ENCODE measurements at regions not wholly inside any gene's neighbourhood (a gene's known extent, or its start where the extent isn't known, plus 50 kb on each side); places are given as distances from the start of the nearest gene placed in this dataset.

DNA sequence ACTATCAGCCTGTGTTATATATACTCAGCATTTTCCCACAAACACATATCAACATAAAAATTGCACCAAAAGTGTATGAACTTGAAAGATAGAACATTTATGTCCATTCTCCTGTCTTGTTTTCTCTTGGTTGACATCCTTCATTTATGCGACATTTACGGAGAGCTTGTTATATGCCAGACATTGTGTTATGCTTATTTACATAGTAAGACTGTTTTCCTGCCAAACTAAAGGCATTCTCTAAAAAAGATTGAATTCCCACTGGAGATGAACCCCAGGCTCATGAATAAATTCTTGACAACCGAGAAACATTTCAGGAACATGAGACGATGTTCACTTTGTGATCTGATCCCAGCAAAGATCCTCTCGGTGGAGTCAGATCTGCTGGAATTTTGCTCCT lies 131.0 kb downstream of the RAP2A start:
- no peak for DNase-seq

DNA sequence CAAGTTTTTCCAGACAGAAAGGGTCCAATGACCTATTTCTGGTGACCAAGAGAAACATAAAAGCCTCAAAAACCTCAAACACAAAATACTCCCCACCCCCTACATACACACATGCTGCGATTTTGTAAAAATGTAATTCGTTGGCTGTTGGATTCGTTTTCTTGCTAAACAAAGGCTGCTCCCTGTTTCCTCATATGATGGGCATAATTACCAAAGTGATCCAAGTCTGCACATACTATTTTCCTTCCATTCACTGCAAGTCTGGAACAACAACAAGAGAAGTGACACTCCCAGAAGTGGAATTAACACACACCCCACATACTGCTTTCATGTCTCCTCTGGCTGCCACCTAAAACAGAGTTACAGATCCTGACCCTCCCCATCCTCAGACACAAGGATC lies 131.9 kb downstream of the RAP2A start:
- DNase-seq, result no peak

DNA sequence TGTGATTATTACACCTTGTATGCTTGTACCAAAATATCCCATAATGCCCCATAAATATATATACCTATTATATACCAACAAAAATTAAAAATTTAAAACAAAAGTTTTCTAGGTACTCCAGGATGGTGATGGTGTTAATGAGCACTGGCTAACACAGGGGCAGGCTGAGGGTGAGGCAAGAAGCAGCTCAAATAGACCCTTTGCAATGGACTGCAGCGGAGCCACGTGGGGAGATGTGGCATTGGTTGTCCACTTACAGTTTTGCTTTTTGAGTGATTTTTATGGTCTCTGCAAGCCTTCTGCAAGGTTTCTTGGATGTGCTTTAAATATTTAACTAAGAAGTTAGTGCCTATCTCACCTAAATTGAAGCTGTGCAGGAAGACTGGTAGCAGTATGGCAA lies 132.9 kb downstream of the RAP2A start:
- no peak for DNase-seq

DNA sequence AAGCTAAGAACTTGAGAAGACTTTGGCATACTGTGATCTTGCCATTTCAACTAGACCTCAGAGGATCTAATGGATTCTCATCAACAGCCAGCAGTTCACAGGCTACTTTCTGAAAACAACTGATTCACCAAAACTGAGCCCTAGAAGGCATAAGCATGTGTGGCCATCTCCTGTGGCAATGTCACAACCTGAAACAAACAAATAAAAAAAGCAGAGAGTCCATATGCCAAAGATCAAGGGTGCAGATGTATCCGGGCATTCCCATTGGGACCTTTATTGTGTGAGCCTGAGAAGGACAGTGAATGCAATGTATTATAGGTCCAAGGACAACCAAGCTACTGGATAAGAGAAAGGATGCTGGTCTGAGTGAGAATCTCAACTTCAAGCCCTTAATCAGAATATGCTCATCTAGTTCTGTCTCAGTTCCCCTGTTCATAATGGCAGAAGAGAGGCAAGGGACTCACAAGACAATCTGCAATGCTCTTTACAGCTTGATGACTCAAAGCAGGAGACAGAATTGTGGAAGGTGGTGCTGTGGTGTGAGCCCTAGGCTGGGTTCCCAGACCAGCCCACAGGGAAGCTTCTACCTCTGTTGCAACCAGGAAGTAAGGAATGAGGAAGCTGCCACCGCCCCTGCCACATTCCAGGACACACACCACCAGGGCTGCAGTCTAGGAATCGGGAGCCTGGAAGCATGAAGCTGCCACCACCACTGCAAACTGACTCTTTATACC lies 133.7 kb downstream of the RAP2A start:
- DNase-seq, result no peak

DNA sequence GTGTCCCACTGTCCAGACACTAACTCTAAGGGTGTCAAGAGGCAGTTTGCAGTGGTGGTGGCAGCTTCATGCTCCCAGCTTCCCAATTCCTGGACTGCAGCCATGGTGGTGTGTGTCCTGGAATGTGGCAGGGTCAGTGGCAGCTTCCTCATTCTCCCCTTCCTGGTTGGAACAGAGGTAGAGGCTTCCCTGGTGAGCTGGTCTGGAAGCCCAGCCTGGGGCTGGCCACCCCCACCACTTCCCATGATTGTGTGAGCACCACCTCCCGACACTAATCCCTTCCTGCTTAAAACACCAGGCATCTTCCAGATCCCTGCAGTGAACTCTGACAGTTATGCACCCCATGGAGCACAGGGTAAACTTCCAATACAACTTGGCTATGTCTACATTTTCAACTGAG lies 134.9 kb downstream of the RAP2A start:
- no peak for DNase-seq

DNA sequence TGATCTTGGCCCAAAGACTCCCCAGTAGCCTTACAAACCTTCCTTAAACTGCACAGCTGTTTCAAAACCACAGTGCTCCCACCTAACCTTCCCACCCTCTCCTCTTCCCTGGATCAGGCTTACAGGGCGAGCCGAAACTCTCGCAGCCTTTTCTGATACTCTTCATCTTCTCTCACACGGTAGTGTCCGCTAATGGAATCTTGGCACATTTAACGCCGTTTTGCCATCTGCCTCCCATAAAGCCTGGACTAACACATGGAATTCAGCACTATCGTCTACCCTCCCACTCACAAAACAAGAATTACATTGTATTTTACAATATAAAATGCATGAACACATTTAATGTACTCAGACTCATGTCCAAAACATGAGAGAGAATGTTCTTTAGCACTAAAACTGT lies 135.9 kb downstream of the RAP2A start:
- DNase-seq, result no peak

DNA sequence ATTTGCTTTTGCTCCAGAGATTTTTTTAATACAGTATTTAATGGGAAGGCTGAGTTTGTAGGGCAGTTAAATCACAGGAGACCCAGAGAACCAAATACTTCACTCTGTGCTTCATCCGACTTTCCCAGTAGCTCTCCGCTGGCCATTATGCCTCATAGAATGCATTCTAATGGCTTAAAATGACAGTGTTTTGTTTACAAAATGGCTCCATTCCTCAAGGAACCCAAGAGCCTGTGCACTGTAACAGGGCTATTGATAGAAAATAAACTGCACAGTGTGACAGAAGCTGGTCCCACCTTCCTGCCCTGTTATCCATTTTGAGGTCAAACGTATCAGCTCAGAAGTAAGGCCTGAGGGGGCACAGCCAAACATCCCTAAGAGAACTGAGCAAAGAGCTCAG lies 136.5 kb downstream of the RAP2A start:
- DNase-seq, result no peak

DNA sequence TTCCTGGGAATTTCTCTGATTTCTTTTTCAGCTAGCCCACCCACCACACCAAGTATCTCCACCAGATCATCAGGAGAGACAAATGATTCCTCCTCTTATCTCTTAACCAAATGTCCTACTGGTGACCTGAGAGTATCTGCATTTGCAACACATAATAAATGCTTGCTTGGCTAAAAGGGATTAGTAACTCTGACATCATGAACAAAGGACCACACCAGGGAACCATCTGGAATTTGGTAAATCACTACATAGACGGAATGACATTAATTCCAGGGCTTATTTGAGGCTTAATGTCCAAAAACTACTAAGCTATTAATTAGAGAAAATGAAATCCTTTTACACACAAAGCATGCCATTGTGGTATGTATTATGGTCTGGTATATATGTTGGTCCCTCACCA lies 139.0 kb downstream of the RAP2A start:
- no peak for DNase-seq

DNA sequence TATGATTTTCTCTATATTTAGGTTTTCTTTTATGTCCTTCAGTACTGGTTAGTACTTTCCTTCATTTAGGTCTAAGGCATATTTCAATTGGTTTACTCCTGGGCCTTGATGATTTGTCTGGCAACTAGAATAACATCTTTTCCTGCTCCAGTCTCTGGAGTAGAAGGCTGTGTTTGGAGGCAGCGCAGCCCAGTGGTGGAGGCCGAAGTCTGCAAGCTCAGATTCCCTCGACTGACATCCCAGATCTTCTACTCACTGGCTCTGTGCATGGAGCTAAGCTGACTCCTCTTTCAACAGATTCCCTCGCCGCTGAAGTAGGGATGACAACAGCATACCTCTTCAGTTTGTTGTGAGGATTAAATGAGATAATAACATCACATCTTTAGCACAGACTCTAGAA lies 141.0 kb downstream of the RAP2A start:
- DNase-seq, result no peak

DNA sequence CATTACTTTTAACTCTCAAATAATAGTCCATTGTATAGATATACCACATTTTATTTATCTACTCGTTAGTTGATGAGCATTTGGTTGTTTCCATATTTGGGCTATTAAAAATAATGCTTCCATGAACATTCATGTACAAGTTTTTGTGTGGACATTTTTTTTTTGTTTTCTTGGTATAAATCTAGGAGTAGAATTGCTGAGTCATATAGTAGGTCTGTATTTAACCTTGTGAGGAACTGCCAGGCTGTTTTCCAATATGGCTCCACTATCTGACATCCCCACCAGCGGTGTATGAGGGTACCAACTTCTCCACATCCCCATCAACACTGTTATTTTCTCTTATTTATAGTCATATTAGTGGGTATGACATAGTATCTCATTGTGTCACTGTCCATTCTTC lies 143.1 kb downstream of the RAP2A start:
- DNase-seq, result no peak

DNA sequence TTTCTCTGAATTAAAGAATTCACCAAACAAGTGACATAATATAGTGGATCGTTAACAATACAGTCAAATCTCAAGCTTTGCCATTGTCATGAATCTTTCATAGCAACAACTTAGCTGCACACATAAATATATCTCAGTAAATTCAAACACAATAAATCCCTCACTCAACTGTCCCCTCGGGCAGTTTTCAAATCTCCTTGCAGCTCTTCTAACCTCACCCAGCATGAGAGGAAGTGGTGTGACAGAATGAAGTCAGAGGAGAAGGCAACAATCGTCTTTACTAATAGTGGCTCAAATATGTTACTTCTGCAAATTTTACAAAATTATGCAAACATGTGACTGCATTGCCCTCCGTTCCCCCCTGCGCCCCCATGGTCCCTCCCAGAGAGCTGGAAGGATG lies 148.2 kb downstream of the RAP2A start:
- DNase-seq, result no peak

DNA sequence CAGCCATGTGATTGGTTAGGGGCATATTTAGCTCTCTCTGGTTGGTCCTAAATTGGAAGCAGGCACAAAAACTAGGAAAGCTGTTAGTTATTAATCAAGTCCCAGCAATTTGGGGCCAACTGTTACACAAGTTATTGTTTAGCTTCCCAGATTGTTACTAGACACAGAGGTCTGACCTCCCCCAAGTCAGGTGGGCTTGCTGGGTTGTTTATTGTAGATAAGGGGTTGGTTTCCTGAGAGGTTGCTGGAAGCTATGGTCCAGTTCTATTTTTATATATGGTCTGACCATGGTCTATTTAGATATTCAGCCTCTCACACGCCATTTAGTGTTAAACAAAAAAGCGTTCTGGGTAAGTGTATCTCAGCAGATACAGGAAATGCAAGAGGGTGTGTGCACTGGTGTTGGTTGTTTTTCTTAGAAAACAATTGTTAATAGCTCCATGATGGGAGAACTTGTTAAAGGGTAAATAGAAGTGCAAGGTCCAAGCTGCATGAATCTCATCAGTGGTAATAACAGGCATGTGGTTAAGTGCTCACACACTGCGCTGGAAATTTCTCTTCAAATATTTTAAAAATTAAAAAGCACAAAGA lies 150.0 kb downstream of the RAP2A start:
- DNase-seq, result no peak

DNA sequence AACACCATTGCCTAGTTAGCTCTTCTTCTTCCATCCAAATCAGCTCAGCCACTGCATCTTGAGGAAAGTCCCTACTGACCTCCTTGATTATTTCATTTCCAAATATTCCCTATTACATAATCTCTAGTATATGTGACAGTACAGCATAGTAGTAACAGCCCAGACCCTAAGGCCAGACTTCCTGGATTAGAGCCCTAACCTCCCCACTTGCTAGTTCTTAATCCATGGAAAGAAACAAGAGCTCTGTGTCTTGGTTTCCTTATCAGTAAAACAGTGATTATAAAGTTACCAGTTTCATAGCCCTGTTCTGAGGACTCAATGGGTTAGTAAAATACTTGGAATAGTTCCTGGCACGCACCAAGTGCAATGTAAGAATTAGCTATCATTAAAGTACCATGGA lies 153.0 kb downstream of the RAP2A start:
- DNase-seq, result no peak

DNA sequence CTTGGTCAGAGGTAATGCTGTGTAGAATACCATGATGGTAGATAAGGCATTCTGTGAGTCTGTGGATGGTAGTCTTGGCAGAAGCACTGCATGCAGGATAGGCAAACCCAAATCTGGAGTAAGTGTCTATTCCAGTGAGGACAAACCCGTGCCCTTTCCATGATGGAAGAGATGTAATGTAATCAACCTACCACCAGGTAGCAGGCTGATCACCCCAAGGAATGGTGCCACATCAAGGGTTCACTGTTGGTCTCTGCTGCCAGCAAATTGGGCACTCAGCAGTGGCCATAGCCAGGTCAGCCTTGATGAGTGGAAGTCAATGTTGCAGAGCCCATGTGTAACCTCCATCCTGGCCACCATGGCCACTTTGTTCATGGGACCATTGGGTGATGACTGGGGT lies 155.0 kb downstream of the RAP2A start:
- DNase-seq, result no peak

DNA sequence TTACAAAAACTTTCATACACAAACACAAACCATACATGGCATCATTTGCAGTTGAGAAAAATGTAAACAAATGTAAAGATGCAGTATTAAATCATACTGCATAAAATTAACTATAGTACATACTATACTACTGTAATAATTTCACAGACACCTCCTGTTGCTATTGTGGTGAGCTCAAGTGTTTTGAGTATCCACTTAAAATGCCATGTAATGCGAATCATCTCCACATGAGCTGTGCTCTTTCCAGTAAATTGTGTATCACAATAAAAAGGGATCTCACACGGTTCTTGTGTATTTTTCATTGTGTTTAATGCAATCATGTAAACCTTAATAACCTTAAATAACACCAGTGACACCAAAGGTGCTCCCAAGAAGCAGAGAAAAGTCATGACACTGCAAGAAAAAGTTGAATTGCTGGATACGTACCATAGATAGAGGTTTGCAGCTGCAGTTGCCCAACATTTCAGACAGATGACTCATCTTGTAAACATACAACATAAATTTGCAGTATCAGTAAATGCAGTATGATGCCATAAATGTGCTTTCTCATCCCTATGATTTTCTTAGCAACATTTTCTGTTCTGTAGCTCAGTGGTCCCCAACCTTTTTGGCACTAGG lies 166.6 kb downstream of the RAP2A start:
- no peak for DNase-seq

DNA sequence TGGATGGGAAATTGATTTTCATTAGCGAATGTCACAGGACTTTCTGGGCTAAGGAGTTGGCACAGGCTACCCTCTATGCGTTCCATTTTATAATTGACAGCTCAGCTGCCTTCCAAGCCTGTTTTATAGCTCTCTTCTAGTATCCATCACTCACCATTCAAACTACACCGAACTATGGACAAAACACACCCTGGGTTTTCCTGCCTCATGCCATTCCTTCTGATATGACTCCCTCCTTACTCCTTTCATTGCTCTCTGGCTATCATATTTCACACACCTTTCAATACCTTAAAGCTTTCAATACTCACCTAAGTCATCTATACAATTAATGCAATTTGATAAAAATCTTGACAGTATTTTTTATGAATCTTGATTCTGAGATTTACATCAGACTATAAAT lies 181.3 kb downstream of the RAP2A start:
- no peak for DNase-seq

DNA sequence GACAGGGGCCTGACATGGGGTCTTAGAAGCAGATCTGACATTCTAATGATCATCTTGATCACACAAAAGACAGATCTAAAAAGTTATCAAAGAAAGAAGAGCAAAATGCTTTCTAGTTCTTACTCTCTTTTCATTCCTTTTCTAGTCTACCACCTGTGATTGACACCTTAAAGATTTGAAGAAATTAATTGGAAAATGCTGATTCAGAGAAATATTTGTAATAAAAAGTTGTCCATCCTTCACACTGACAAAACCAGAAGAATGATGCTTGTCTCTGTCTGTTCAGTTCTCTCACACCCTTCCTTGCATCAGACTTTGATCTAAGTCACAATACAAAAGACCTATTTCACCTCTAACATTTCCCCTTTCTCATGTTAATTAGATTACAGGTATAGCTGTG lies 182.4 kb downstream of the RAP2A start:
- no peak for DNase-seq

DNA sequence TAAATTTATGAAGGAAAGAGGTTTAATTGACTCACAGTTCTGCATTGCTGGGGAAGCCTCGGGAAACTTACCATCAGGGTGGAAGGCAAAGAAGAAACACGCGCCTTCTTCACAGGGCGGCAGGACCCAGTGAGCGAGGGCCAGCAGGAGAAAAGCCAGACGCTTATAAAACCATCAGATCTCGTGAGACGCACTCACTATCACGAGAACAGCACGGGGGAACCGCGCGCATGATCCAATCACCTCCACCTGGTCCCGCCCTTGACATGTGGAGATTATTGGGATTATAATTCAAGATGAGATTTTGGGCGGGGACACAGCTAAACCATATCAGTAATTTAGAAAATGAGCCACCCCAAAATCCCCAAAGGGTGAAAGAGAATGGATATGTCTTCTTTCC lies 187.1 kb downstream of the RAP2A start:
- DNase-seq, result no peak

DNA sequence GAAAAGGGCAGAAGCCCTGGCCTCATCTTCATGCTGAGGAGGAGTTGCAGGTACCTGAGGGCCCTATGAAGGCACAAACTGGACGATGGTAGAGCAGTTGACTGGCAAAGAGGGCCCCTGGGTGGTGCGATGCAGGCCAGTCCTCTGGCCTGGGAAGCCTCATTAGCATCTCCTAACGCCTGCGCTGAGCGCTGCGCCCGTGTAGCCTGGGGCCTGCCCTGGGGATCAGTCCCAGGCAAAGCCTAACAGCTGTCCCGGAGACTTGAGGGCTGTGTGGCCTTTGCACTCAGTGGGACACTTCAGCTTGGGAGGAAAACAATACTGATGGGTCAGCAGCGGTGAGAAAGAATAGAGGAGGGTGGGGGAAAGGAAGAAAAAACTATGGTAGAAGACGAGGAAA lies 187.7 kb downstream of the RAP2A start:
- DNase-seq, result no peak

DNA sequence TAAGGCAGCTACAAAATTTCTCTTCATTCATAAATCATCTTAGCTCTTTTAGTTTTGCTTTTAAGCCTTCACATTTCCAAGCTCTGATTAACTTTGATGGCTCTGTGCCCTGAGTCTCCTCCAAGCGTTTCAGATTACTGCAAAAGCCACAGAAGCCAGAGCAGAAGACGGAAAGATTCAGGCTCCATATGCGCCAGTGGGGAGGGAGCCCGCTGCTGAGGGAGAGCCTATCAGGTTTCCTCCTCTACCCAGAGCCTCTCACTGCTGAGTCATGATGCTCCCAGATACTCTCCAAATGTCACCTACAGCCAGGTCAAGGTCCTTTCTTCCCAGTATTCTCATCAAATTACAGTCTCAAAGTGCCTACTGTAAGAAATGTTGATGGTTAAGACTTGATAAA lies 193.6 kb downstream of the RAP2A start:
- DNase-seq, result no peak

DNA sequence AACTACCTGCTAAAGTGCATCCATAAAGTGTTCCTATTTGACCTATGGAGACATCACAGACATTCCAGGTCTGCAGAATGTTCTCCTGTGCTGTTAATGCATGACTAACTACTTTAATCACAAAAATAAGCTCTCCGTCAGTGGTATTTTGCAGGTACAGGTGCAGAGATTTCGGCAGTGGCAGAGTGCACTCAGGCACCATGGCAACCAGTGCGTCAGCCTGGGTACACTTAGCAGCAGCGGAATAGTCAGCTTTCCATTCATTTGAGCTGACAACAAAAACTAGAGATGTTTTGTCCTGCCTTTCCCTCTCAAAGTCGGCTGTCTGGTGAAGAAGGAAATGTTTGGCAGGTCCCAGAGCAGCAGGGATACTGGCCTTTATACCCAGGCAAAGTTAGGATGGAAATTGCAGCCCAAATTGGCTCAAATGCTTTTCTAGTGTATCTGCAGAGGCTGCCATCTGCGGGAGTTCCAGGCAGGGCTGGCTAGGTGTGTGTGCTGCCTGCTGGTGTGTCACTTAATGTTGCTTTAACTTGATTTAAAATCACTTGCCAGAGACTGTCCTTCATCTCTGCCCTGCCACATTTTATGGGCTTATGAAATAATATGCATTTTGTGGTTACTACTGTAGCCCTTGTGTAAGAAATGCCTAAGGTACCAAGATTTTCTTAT lies 195.8 kb downstream of the RAP2A start:
- no peak for DNase-seq

DNA sequence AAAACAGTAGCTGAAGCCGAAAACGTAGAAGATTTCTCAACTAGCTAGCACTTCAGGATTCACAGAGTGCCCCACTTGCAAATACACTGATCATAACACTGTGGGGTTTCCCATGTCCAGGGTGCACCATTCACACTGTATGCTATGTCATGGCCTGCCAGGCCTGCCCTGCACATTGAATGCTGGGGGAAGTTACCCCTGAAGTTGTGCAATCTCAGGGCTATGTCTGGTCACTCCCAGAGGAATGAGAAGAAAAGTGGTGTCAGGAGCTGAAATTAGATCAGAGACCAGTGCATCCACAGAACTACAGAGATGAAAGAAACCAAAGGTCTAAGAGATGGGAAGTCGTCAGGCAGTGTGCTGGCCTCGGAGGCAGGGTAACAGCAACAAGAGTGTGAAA lies 196.8 kb downstream of the RAP2A start:
- DNase-seq, result no peak

DNA sequence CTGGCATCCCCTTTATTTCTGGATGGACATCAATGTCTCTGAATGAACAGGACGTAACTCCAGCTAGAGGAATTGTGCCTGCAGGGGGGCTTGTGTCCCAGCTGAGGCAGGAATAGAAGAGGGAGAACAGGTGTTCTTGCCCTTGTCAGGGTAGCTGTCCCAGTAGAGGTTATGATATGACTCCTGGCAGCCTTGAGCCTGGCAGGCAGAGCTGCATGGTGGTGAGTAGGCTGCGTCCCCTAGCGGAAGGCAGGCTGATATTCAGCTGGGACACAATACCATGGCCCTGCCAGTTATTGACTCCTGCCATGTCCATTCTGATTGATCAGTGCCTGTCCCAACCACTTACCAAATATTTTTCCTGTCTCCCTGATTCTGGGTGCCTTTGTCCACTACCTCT lies 197.2 kb downstream of the RAP2A start:
- DNase-seq, result no peak

DNA sequence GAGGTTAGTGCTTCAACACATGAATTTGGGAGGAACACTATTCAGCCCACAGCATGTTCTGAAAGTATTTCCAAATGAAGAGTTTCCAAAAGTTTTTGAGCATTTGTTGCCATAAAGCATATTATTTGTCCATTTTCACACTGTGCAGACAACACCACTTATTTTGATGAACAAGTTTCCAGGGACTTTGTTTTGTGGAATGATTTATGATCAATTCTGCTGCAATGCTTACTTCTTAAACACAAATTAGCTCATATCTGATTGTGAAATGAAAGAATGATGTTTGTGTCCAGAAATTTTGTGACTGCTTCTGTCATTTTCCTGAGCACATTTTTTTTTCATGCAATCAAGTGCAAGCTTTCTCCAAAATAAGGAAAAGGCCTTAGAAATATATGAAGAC lies 205.3 kb downstream of the RAP2A start:
- DNase-seq, result no peak
